NCI-H446 (cell line): ENCODE measurements at regions not wholly inside any gene's neighbourhood (a gene's known extent, or its start where the extent isn't known, plus 50 kb on each side); places are given as distances from the start of the nearest gene placed in this dataset.
"Not testable (repeated sequence)": the region's sequence is repeated elsewhere in the genome, so short reads cannot be mapped to it uniquely, and the experiment has no call there.

Experiments used
- DNase-seq, 2 experiments: peaks; one replicate each; lab custom pipeline; 2025; lab: John Stamatoyannopoulos, UW

- no peak for DNase-seq
Measured at GRCh38 chr7:101146-102046, 91.0 kb upstream of the FAM20C start.

GRCh38 chr7:102047-102711, 90.2 kb upstream of the FAM20C start:
- DNase-seq: no peak

GRCh38 chr7:102721-103120, 89.7 kb upstream of the FAM20C start:
- DNase-seq: no peak

- DNase-seq: not testable (repeated sequence)
Measured at GRCh38 chr7:103981-104380, 88.4 kb upstream of the FAM20C start.

DNA sequence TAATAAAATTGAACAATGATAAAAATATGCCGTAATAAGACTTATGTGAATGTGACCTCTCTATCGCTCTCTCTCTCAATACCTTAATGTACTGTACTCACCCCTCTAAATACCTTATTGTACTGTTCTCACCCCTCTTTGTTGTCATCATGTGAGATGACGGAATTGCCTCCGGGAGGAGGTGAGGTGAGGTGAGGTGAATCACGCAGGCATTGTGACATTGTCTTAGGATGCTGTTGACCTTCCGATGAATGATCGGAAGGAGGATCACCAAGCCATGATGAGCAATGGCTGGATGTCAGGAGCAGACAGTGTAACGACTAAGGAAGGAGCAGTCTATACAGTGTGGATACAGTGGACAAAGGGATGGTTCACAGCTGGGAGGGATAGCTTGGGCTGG, 87.4 kb upstream of the FAM20C start:
- no peak for DNase-seq

GRCh38 chr7:106356-106755, 86.0 kb upstream of the FAM20C start:
- no peak for DNase-seq

GRCh38 chr7:107233-107632, 85.1 kb upstream of the FAM20C start:
- no peak for DNase-seq

GRCh38 chr7:107907-108306, 84.5 kb upstream of the FAM20C start:
- DNase-seq: no peak

DNA sequence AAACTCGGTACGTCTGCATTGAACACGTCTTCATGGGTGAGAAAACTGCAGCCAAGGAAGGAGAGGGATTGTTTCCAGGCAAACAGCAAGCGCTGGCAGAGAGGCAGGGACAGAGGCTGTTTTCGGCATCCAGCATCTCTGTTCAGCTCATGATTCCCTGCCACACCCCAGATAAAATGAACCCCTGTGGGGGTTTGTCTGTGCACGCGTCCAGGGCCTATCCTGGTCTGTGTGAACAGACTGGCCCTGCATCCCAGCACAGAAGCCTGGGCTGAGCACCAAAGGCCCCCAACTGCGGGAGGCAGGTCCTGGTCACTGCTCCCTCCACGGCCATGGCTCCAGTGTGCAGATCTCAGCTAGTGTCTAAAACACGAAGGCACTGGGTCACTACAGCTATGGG, 83.3 kb upstream of the FAM20C start:
- no peak for DNase-seq

GRCh38 chr7:109898-110556, 82.3 kb upstream of the FAM20C start:
- no peak for DNase-seq

DNA sequence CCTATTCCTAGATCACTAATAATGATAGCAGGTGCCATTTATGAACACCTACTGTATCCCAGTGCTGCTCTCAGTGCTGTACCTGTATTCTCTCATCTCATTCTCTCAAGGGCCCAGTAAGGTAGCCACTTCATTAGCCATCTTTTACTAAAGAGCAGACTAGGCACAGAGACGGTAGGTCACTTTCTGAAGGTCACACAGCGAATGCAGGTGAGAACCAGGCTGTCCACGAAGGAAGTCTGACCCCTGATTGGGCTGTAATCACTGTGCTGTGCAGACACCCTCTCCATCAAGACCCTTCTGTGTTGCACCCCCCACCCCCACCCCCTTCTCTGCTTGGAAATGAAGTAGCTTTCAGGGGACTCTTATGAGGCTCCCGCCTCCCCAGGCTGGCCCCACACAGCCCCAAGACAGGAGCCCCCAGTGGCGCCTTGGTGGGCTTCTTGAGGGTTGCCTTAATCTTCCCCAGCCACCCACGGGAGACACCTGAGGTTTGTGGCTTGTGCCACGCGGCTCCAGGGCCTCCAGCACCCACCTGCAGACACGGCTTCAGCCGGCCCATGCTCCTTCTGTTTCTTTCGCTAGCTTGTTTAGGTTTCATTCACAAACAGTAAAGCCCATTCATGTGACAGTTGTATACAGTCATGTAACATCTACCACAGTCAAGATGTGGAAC, 81.7 kb upstream of the FAM20C start:
- DNase-seq: no peak

GRCh38 chr7:111591-111990, 80.8 kb upstream of the FAM20C start:
- DNase-seq: no peak

DNA sequence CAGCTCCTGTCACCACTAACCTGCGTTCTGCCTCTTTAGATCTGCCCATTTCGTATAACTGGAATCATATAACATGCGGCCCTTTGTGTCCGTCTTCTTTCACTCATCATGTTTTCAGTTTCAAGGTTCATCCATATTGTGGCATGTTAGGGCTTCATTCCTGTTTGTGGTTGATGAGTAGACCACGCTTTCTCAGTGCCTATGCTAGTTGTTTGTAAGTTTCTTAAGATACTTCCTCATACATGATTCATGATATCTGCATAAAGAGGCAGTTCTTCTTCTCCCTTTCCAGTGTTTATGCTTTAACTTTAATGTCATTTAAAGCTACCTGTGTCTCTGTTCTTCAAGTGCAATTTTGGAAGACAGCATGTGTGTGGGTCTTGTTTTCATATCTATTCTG, 79.5 kb upstream of the FAM20C start:
- DNase-seq: no peak

DNA sequence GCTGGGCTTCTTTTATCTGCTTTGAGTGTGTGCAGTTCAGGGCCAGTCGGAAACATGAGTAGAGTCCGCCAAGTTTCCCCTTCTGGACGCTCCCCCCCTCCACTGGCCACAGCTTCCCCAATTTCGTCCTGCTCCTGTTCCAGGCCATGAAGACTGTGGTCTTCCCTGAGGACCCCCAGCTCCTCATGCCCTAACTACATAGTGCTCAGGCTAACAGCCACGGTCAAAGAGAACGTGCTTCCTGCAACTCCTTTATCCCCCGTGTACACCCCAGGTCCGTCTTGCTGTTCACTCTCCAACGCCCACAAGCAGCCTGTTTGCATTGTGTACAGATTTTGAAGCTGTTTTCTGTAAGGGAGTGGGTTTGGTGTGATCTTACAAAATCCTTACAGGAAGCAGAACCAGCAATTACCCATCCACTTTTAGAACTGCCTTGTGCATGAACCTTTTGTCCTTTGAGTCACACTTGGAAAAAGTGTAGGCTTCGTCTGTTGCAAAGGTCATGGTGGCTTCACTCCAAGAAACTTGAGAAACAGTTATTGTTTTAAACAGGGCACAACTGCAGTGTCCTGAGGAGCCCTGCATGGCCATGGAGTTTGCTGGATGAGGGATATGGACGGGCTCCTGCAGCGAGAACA, 77.0 kb upstream of the FAM20C start:
- DNase-seq: no peak

GRCh38 chr7:116188-116981, 76.0 kb upstream of the FAM20C start:
- no peak for DNase-seq

DNA sequence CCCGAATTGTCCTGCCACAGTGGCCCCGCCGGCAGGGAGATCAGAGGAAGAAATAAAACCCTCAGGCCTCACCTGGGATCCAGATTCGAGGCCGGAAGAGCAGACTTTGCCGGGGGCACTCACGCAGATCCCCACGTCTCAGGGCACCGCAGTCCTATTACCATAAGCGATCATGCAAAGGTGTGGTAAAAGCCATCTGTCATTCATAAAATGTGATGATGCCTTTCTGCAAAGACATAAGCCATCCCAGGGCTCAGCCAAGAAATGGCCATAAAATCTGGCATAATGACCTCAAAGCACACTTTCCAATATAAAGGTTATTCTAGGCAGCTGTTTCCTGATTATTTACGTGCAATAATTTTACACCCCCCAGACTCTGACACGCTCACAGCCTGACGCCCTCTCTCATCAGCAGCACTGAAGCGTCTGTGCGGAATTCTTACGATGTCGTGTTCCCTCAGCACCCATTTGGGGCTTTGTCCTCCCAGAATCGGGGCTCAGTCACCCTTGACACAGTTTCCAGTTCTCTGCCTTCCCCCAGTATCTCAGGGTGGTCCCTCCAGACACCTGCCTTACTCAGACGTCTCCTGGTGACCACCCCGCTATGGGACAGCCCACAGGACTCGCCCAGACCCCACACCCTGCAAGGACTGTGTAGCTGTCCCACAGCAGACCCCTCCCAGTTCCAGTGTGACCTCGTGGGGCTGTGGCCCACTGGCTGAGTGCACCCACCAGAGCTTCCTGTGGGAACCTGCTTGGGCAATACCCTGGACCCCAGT, 74.3 kb upstream of the FAM20C start:
- no peak for DNase-seq

GRCh38 chr7:118615-119391, 73.6 kb upstream of the FAM20C start:
- no peak for DNase-seq

DNA sequence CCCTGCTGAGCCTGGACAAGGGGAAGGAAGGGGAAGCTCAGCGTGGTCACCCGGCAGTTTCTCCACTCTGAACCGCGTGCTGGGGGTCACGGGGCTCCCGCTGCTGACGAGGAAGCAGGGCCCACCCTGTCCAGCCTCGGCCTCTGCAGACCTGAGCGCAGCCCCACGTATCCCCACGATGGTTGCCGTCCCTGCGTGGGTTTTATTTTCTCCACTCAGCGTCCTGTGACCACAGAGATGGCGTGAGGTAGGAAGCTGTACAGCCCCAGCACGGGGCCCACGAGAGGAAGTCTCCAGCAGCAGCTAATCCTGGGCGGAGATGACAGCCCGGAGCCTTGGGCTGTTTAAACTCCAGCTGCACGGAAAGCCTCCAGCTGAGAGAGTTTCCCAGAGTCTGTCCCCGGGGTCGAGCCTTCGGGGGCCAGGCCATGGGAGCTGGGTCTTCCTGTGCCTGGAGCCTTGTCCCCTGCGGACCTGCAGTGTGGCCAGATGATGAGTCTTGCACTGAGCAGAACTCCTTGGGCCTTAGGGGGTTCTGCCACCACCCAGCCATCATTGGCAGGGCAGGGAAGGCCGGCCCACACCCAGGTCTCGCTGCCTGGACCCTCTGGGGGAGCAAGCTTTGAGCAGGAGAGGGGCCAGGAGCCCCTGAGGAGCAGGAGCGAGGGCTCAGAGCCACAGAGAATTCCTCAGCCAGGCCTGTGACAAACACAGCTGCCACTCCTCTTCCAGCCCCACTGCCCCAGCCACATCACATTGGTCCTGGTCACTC, 72.8 kb upstream of the FAM20C start:
- no peak for DNase-seq
